HL-60 (cell line): ENCODE measurements at regions not wholly inside any gene's neighbourhood (a gene's known extent, or its start where the extent isn't known, plus 50 kb on each side); places are given as distances from the start of the nearest gene placed in this dataset.

Experiments used
- DNase-seq, 2 experiments: peaks; one replicate each; pipeline ENCODE4 v3.0.0-alpha.2; 2010 to 2020; ENCODE audit warnings: low read depth in 1 of 2, low spot score in 1 of 2
- H3K27ac ChIP-seq: fragments of 250-450 bp; sonication (Bioruptor Pico); replicated peaks from 2 replicates; pipeline ENCODE4 v1.5.1; 2020; ENCODE audit warnings: mild to moderate bottlenecking, moderate library complexity
- H3K27me3 ChIP-seq: fragments of 250-450 bp; sonication (Bioruptor Pico); 2 replicates; pipeline ENCODE4 v1.5.1; 2021; ENCODE audit warnings: mild to moderate bottlenecking, moderate library complexity; ENCODE audit not compliant: insufficient read depth, poor library complexity, severe bottlenecking
- H3K4me3 ChIP-seq: replicated peaks from 2 replicates; pipeline ENCODE4 v1.5.1; 2011; ENCODE audit warnings: mild to moderate bottlenecking, control low read depth, low read length; ENCODE audit not compliant: insufficient read depth
- CTCF ChIP-seq: IDR thresholded peaks from one replicate; pipeline ENCODE4 v1.5.1; 2011; ENCODE audit warnings: low read length, control low read depth, inconsistent platforms; ENCODE audit not compliant: insufficient read depth
- GABPA ChIP-seq: IDR thresholded peaks from 2 replicates; pipeline ENCODE4 v1.6.1; 2012; ENCODE audit warnings: low read depth
- POLR2AphosphoS5 ChIP-seq: IDR thresholded peaks from 2 replicates; pipeline ENCODE4 v1.6.1; 2012; ENCODE audit warnings: low read depth
- REST ChIP-seq: IDR thresholded peaks from 2 replicates; pipeline ENCODE4 v1.6.1; 2012; ENCODE audit warnings: low read depth; ENCODE audit not compliant: insufficient replicate concordance
- SPI1 ChIP-seq: IDR thresholded peaks from 2 replicates; pipeline ENCODE4 v1.6.1; 2012; ENCODE audit warnings: low read depth, mild to moderate bottlenecking, borderline replicate concordance

GRCh38 chr2:56571074-56571473 lies 387.3 kb downstream of the CCDC85A start:
- Histone ChIP-seq H3K27me3 (no peaks in the 10 kb centered on the region), H3K4me3 (no peak overlapping the region), H3K27ac (no peak overlapping the region)
- TF ChIP-seq CTCF (no peak), GABPA (no peak), REST (no peak), SPI1 (no peak), POLR2AphosphoS5 (no peak)
- DNase-seq, result no peak

- Histone ChIP-seq H3K4me3 (no peak overlapping the region), H3K27ac (no peak overlapping the region), H3K27me3 (no peaks in the 10 kb centered on the region)
- no peak for DNase-seq
- TF ChIP-seq REST (no peak), GABPA (no peak), POLR2AphosphoS5 (no peak), SPI1 (no peak), CTCF (no peak)
Observed at GRCh38 chr2:56576001-56576400, 392.2 kb downstream of the CCDC85A start.

GRCh38 chr2:56580242-56580641 lies 396.5 kb downstream of the CCDC85A start:
- Histone ChIP-seq H3K4me3 (no peak overlapping the region), H3K27ac (no peak overlapping the region), H3K27me3 (no peaks in the 10 kb centered on the region)
- no peak for DNase-seq
- TF ChIP-seq SPI1 (no peak), CTCF (no peak), POLR2AphosphoS5 (no peak), REST (no peak), GABPA (no peak)
